ENCODE measurements at regions not wholly inside any gene's neighbourhood (a gene's known extent, or its start where the extent isn't known, plus 50 kb on each side); places are given as distances from the start of the nearest gene placed in this dataset.

DNA sequence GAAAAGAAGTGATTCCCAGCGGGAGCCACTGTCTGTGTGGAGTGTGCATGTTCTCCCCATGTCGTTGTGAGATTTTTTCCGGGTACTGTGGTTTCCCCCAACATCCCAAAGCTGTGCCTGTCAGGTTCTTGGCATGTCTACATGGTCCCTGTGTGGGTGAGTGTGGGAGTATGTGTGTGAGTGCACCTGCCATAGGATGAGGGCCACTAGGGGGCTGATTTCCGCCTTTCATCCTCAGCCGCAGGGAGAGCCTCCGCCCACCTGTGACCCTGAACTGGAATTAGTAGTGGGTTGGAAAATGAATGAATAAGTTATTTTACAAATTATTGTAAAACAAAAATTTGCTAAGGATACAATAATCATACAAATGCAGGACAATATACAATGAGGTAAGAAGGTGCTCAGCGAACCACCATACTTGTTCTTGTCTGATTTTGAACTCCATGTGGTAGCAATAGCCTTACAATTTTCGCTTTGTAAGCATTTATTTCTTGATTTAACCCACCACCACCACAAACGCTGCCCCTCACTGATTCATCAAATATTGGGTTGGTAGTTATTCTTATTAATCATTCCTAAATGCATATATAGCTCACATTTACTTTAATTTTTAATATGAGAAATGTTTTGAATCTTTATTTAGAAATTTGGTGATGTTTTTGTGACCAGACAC, 641.2 kb upstream of the VSTM2A start:
- TF ChIP-seq POLR2A (IDR thresholded peaks at IDR 0.05), result no peak
- TF ChIP-seq, protein P1, sequence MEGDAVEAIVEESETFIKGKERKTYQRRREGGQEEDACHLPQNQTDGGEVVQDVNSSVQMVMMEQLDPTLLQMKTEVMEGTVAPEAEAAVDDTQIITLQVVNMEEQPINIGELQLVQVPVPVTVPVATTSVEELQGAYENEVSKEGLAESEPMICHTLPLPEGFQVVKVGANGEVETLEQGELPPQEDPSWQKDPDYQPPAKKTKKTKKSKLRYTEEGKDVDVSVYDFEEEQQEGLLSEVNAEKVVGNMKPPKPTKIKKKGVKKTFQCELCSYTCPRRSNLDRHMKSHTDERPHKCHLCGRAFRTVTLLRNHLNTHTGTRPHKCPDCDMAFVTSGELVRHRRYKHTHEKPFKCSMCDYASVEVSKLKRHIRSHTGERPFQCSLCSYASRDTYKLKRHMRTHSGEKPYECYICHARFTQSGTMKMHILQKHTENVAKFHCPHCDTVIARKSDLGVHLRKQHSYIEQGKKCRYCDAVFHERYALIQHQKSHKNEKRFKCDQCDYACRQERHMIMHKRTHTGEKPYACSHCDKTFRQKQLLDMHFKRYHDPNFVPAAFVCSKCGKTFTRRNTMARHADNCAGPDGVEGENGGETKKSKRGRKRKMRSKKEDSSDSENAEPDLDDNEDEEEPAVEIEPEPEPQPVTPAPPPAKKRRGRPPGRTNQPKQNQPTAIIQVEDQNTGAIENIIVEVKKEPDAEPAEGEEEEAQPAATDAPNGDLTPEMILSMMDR (IDR thresholded peaks at IDR 0.05), result no peak
- Histone ChIP-seq H3K9me3 (no peaks in the 10 kb centered on the region), H3K27me3 (no peaks in the 10 kb centered on the region), H3K4me1 (no peaks in the 10 kb centered on the region), H3K4me3 (no peak overlapping the region), H3K36me3 (replicated peaks in 1 of 2; ENCODE audit: insufficient read depth in 1 of 2, low read depth in 2 of 2) (no peaks in the 10 kb centered on the region), H3K27ac (no peak overlapping the region)
- WGBS, 2 donors, result 65 to 66% methylated on average over 9 of the region's 9 CpGs
- DNase-seq (no peak), ATAC-seq (no peak)
- intact Hi-C loops (cut with DNase I), result no loop called here

DNA sequence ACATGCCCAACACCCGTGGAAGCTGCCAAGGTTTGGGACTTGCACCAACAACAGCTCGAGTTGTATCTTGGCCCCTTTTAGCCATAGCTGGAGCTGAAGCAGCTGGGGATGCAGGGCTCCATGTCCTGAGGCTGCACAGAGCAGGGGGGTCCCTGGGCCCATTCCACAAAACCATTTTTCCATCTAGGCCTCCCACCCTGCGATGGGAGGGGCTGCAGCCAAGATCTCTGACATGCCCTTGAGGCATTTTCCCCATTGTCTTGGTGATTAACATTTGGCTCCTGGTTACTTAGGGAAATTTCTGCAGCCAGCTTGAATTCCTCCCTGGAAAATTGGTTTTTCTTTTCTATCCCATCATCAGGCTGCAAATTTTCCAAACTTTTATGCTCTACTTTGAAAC, 637.8 kb upstream of the VSTM2A start:
- intact Hi-C loops (cut with DNase I), result no loop called here
- DNase-seq, result no peak
- no peaks in the 10 kb centered on the region for H3K27me3 ChIP-seq
- ATAC-seq, result no peak
- no peaks in the 10 kb centered on the region for H3K9me3 ChIP-seq
- H3K4me3 ChIP-seq, result no peak overlapping the region
- no peak for TF ChIP-seq POLR2A (IDR thresholded peaks at IDR 0.05)
- no peak overlapping the region for H3K27ac ChIP-seq
- H3K4me1 ChIP-seq, result no peaks in the 10 kb centered on the region
- 32 to 51% methylated on average over 3 of the region's 3 CpGs for WGBS, 2 donors
- no peaks in the 10 kb centered on the region for H3K36me3 ChIP-seq (replicated peaks in 1 of 2; ENCODE audit: insufficient read depth in 1 of 2, low read depth in 2 of 2)

DNA sequence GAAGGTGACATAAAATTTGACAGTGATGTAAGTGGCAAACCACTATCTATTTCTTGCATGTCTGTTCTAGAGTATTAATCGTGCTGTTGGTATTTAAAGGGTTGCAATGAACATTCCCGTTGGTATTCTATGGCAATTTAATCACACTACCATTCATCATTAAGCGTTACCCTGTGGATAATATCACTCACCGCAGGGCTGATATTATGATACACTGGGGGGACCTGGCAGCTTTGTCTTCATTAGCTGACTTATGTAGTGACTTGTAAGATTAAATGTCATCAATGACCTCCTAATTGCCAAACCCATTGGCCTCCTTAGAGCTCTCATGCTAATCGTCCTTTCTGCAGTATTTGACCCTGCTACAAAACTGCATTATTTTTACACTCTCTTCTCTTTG, 624.5 kb upstream of the VSTM2A start:
- intact Hi-C loops (cut with DNase I), result no loop called here
- H3K27ac ChIP-seq, result no peak overlapping the region
- no peak for DNase-seq
- 56 to 61% methylated on average over 5 of the region's 5 CpGs for WGBS, 2 donors
- H3K9me3 ChIP-seq, result no peaks in the 10 kb centered on the region
- H3K4me1 ChIP-seq, result no peaks in the 10 kb centered on the region
- no peak for ATAC-seq
- H3K36me3 ChIP-seq (replicated peaks in 1 of 2; ENCODE audit: insufficient read depth in 1 of 2, low read depth in 2 of 2), result no peaks in the 10 kb centered on the region
- H3K27me3 ChIP-seq, result no peaks in the 10 kb centered on the region
- no peak for TF ChIP-seq POLR2A (IDR thresholded peaks at IDR 0.05)
- TF ChIP-seq, protein P1 (IDR thresholded peaks at IDR 0.05), result no peak
- no peak overlapping the region for H3K4me3 ChIP-seq

DNA sequence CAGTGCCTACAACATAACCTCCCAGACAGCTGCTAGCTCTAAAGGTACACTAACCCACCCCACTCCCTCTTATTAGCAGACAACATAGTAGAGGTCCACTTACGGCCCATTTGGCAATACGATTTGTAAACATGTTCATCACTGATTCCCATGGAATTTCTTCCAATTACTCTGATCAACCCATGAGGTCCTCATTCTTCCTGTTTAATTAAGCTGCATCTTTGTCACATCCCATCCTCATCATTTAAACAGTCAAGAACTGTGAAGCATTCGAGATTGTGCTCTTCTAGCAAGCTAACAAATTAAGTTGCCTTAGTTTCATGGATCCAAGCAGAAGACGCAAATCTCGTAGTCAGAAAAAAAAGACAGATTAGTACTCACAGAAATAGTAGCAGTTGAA, 622.2 kb upstream of the VSTM2A start:
- 61 to 74% methylated on average over 5 of the region's 5 CpGs for WGBS, 2 donors
- Histone ChIP-seq H3K36me3 (replicated peaks in 1 of 2; ENCODE audit: insufficient read depth in 1 of 2, low read depth in 2 of 2) (no peaks in the 10 kb centered on the region), H3K4me3 (no peak overlapping the region), H3K4me1 (no peaks in the 10 kb centered on the region), H3K9me3 (no peaks in the 10 kb centered on the region), H3K27ac (no peak overlapping the region), H3K27me3 (no peaks in the 10 kb centered on the region)
- DNase-seq (no peak), ATAC-seq (no peak)
- TF ChIP-seq, protein P1 (IDR thresholded peaks at IDR 0.05), result no peak
- no peak for TF ChIP-seq POLR2A (IDR thresholded peaks at IDR 0.05)
- intact Hi-C loops (cut with DNase I), result no loop called here

DNA sequence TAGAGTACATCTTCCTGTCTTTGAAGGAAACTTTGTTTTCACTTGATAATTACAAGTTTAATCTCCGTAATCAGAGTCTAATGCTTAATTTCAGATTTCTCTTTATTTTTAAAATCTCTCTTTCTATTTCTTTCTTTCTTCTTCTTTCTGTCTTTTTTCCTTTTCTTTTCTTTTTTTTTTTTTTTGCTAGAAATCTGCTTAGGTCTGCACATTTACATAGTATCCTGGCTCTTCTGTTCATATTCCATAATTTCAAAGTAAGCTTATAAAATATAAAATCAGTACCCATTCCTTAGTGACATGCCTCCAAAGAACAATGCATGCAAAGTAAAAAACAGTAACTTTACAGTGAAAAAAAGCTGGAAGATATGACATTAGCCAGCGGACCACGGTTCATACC, 601.7 kb upstream of the VSTM2A start:
- 56 to 76% methylated on average over 3 of the region's 3 CpGs for WGBS, 2 donors
- Histone ChIP-seq H3K27ac (no peak overlapping the region), H3K9me3 (no peaks in the 10 kb centered on the region), H3K4me1 (no peaks in the 10 kb centered on the region), H3K4me3 (no peak overlapping the region), H3K36me3 (replicated peaks in 1 of 2; ENCODE audit: insufficient read depth in 1 of 2, low read depth in 2 of 2) (no peaks in the 10 kb centered on the region), H3K27me3 (no peaks in the 10 kb centered on the region)
- ATAC-seq, result no peak
- TF ChIP-seq, protein P1 (IDR thresholded peaks at IDR 0.05), result no peak
- no peak for TF ChIP-seq POLR2A (IDR thresholded peaks at IDR 0.05)
- intact Hi-C loops (cut with DNase I), result no loop called here
- no peak for DNase-seq

Measured in body of pancreas (tissue), 4 donors.